GM18858 (cell line): ENCODE measurements at regions not wholly inside any gene's neighbourhood (a gene's known extent, or its start where the extent isn't known, plus 50 kb on each side); places are given as distances from the start of the nearest gene placed in this dataset.

Source experiments
- ATAC-seq: cut with Tn5 transposase; IDR thresholded peaks from one replicate; pipeline ENCODE4 v1.9.1; 2021; ENCODE audit not compliant: unreplicated experiment

GRCh38 chr10:8227246-8227645 is 172.8 kb downstream of the GATA3 start:
- ATAC-seq = no peak

GRCh38 chr10:8229153-8229552 is 174.7 kb downstream of the GATA3 start:
- ATAC-seq = no peak

- ATAC-seq = no peak
Observed at GRCh38 chr10:8230902-8231301, 176.4 kb downstream of the GATA3 start.

GRCh38 chr10:8233049-8233448 is 178.6 kb downstream of the GATA3 start:
- no peak for ATAC-seq

GRCh38 chr10:8233832-8234259 is 179.4 kb downstream of the GATA3 start:
- ATAC-seq = no peak

GRCh38 chr10:8235253-8236027 is 181.0 kb downstream of the GATA3 start:
- no peak for ATAC-seq

GRCh38 chr10:8238986-8239385 is 184.5 kb downstream of the GATA3 start:
- no peak for ATAC-seq

GRCh38 chr10:8240861-8241260 is 186.4 kb downstream of the GATA3 start:
- no peak for ATAC-seq

- ATAC-seq = no peak
Observed at GRCh38 chr10:8242295-8242872, 187.9 kb downstream of the GATA3 start.

GRCh38 chr10:8245131-8245813 is 190.8 kb downstream of the GATA3 start:
- ATAC-seq = peak; percentile 75

GRCh38 chr10:8245814-8246142 is 191.3 kb downstream of the GATA3 start:
- ATAC-seq = no peak

- no peak for ATAC-seq
Observed at GRCh38 chr10:8246548-8246947, 192.1 kb downstream of the GATA3 start.

- no peak for ATAC-seq
Observed at GRCh38 chr10:8247191-8247590, 192.7 kb downstream of the GATA3 start.

- ATAC-seq = no peak
Observed at GRCh38 chr10:8248868-8249267, 194.4 kb downstream of the GATA3 start.

- ATAC-seq = no peak
Observed at GRCh38 chr10:8254350-8254749, 199.9 kb downstream of the GATA3 start.

GRCh38 chr10:8255301-8255700 is 200.8 kb downstream of the GATA3 start:
- no peak for ATAC-seq

- no peak for ATAC-seq
Observed at GRCh38 chr10:8260645-8261044, 206.2 kb downstream of the GATA3 start.

- no peak for ATAC-seq
Observed at GRCh38 chr10:8262317-8262716, 207.8 kb downstream of the GATA3 start.

- ATAC-seq = no peak
Observed at GRCh38 chr10:8269976-8270375, 215.5 kb downstream of the GATA3 start.

- no peak for ATAC-seq
Observed at GRCh38 chr10:8272794-8273425, 218.4 kb downstream of the GATA3 start.

- no peak for ATAC-seq
Observed at GRCh38 chr10:8273749-8274148, 219.3 kb downstream of the GATA3 start.

- ATAC-seq = no peak
Observed at GRCh38 chr10:8275911-8276310, 221.4 kb downstream of the GATA3 start.
